GM12874 (cell line): ENCODE measurements at regions not wholly inside any gene's neighbourhood (a gene's known extent, or its start where the extent isn't known, plus 50 kb on each side); places are given as distances from the start of the nearest gene placed in this dataset.

Source experiments
- TF ChIP-seq, protein P1 (sequence below): IDR thresholded peaks from 2 replicates; pipeline ENCODE4 v1.5.1; 2011; ENCODE audit warnings: low read depth, mild to moderate bottlenecking, control low read depth, low read length, moderate library complexity; ENCODE audit not compliant: insufficient read depth

DNA sequence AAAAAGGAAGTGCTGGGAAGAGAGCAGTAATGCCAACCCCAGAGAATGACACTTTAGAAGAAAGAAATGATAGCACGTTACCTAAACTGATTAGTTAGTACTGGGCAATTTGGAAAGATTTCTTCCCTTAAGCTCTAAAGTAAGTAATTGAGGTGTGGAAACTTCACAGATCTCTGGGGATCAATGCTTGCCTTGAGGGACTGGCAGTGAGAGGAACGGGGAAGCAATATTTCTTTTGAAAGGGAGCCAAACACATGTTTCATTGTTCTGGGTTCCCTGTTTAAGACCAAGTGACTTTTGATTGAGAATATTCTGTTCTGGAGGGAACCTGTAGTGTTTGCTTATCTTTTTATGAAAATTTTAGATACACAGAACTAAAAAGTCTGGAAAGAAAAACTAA lies 190.5 kb downstream of the NDFIP2 start:
- TF ChIP-seq, protein P1, sequence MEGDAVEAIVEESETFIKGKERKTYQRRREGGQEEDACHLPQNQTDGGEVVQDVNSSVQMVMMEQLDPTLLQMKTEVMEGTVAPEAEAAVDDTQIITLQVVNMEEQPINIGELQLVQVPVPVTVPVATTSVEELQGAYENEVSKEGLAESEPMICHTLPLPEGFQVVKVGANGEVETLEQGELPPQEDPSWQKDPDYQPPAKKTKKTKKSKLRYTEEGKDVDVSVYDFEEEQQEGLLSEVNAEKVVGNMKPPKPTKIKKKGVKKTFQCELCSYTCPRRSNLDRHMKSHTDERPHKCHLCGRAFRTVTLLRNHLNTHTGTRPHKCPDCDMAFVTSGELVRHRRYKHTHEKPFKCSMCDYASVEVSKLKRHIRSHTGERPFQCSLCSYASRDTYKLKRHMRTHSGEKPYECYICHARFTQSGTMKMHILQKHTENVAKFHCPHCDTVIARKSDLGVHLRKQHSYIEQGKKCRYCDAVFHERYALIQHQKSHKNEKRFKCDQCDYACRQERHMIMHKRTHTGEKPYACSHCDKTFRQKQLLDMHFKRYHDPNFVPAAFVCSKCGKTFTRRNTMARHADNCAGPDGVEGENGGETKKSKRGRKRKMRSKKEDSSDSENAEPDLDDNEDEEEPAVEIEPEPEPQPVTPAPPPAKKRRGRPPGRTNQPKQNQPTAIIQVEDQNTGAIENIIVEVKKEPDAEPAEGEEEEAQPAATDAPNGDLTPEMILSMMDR: no peak

- TF ChIP-seq, protein P1: no peak
Measured at GRCh38 chr13:79668201-79668752, 187.3 kb downstream of the NDFIP2 start.

- TF ChIP-seq, protein P1: no peak
Measured at GRCh38 chr13:79667771-79668170, 186.8 kb downstream of the NDFIP2 start.

GRCh38 chr13:79663977-79664636 lies 183.2 kb downstream of the NDFIP2 start:
- TF ChIP-seq, protein P1: no peak

DNA sequence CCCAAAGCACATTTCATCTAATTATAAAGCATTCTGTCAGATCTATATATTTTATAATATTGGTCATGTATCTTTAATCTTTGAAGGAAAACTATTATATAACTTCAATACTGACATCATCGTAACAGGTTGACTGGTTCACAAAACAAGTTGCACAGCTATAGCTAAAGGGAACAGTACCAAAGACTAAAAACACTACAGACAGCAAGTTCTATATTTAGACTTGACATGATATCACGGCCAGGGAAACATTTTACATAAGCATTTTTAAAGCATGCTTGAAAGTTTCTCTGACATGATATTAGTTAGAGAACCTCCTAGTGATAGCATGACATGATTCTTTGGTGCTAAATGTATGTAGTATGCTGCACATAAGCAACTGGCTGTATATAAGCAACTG lies 182.5 kb downstream of the NDFIP2 start:
- TF ChIP-seq, protein P1: no peak

- TF ChIP-seq, protein P1: no peak
Measured at GRCh38 chr13:79662882-79663281, 181.9 kb downstream of the NDFIP2 start.

- TF ChIP-seq, protein P1: no peak
Measured at GRCh38 chr13:79660361-79660760, 179.4 kb downstream of the NDFIP2 start.
